ENCODE measurements at regions not wholly inside any gene's neighbourhood (a gene's known extent, or its start where the extent isn't known, plus 50 kb on each side); places are given as distances from the start of the nearest gene placed in this dataset.
"Not testable (repeated sequence)": the region's sequence is repeated elsewhere in the genome, so short reads cannot be mapped to it uniquely, and the experiment has no call there.

DNA sequence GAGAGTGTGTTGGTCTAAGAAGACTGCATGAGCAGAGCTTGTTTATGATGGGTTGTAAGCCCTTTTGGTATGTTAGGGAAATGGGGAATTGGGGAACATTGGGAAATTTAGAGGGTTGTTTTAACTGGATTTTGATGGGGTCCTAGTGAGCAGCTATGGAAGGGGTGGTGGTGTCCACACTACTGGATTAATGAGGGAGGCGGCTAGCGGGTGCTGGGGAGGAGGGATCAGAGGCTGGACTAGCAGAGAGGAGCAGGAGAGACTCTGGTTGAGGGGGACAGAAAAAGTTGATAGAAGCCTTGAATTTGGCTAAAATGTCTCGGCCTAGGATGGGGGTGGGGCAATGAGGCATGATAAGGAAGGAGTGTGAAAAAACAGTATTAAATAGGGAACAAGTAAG, 1369.1 kb downstream of the UQCRFS1 start:
- DNase-seq = no peak

DNA sequence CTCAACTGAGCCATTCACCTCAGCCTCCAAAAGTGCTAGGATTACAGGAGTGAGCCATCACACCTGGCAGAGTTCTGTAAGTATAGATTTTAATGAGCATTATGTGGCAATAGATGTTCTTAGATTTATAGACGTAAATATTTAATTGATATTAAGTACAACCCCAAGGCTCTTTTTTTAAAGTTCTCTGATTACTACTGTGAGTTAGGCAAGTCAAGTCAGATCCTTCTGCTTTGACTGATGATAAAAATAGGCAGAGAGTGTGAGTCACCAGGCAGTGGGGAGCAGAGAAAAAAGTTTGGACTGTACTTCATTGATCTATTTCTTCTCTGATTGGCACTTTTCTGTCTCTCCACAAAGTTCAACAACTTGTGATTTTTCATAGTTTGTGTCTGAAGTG, 1379.9 kb downstream of the UQCRFS1 start:
- DNase-seq = no peak

DNA sequence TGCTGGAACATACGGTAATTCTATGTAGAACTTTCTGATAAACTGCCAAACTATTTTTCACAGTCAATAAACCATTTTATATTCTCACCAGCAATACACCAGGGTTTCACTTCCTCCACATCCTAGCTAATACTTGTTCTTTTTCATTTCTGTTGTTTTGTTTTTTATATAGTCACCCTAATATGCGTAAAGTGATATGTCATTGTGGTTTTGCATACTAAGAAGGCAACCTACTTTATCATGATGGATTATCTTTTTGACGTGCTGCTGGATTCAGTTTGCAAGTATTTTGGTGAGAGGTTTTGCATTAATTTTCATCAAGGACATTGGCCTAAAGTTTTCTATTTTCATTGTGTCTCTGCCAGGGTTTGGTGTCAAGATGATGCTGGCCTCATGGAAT, 1384.1 kb downstream of the UQCRFS1 start:
- no peak for DNase-seq

DNA sequence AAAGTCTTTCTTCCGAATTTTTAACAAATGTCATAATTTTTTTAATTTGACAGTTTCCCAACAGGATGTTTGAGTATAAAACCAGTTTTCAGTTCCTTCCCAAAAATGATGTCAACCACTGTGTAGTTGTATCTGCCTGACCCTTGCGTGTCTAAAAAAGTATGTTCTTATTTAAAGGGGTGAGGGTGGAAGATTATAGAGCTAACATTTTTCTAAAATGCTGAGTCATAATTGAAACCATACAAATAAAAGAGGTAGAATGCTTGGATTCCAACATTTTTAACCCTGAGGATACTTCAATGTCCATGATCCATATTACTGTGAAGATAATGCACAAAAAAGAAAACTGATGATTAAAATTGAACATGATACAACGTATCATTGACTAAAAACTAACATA, 1388.8 kb downstream of the UQCRFS1 start:
- DNase-seq = no peak

DNA sequence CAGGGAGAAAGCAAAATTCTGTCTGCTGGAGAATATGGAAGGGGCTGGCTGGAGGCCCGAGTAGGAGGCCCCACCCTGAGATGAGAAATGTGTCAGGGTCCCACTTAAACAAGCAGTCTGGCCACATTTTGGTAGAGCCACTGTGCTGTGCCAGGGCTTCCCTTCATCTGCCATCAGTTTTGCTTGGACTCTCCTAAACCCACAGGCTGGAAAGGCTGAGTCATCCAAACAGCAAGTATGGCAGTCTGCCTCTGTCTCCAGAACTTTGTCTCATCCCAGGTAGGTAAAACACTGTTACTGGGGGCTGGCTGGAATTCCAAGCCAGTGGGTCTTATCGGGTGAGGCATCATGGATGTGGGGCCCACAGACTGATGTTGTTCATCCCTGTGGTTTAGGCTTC, 1390.6 kb downstream of the UQCRFS1 start:
- DNase-seq = no peak

DNA sequence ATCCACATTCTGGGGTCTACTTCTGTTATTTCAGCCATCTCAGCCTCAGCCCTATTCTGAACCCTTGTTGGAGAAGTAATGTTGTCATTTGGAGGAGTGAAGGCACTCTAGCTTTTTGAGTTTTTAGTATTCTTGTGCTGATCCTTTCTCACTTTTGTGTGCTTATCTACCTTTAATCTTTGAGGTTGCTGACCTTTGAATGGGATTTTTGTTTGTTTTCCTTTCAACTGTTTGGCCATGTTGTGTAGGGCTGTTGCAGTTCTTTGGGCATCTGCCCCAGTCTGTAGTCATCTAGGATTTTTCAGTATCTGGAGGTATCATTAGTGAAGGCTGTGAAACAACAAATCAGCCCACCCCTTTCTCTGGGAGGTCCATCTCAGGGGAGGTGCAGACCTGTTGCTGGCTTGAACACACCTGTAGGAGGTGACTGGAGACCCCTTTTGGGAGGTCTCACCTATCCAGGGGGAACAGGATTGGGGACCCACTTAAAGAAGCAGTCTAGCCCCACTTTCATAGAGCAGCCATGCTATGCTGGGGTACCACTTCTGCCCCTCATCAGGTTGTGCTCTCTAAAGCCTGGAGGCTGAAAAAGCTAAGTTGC, 1391.4 kb downstream of the UQCRFS1 start:
- DNase-seq = no peak

DNA sequence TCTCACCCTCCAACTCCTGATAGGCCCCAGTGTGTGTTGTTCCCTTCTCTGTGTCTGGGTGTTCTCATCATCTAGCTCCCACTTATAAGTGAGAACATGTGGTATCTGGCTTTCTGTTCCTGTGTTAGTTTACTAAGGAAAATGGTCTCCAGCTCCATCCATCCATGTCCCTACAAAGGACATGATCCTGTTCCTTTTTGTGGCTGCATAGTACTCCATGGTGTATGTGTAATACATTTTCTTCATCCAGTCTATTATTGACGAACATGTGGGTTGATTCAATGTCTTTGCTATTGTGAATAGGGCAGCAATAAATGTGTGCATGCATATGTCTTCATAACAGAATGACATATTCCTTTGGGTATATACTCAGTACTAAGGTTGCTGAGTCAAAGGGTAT, 1397.0 kb downstream of the UQCRFS1 start:
- DNase-seq = no peak

DNA sequence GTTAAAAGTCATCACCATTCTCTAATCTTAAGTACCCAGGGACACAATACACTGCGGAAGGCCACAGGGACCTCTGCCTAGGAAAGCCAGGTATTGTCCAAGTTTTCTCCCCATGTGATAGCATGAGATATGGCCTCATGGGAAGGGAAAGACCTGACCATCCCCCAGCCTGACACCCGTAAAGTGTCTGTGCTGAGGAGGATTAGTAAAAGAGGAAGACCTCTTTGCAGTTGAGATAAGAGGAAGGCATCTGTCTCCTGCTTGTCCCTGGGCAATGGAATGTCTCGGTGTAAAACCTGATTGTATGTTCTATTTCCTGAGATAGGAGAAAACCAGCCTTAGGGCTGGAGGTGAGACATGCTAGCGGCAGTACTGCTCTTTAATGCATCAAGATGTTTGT, 1398.1 kb downstream of the UQCRFS1 start:
- DNase-seq = not testable (repeated sequence)

DNA sequence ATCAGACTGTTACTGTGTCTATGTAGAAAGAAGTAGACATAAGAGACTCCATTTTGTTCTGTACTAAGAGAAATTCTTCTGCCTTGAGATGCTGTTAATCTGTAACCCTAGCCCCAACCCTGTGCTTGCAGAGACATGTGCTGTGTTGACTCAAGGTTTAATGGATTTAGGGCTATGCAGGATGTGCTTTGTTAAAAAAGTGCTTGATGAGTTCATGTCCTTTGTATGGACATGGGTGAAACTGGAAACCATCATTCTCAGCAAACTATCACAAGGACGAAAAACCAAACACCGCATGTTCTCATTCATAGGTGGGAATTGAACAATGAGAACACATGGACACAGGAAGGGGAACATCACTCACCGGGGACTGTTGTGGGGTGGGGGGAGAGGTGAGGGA, 1398.7 kb downstream of the UQCRFS1 start:
- not testable (repeated sequence) for DNase-seq

DNA sequence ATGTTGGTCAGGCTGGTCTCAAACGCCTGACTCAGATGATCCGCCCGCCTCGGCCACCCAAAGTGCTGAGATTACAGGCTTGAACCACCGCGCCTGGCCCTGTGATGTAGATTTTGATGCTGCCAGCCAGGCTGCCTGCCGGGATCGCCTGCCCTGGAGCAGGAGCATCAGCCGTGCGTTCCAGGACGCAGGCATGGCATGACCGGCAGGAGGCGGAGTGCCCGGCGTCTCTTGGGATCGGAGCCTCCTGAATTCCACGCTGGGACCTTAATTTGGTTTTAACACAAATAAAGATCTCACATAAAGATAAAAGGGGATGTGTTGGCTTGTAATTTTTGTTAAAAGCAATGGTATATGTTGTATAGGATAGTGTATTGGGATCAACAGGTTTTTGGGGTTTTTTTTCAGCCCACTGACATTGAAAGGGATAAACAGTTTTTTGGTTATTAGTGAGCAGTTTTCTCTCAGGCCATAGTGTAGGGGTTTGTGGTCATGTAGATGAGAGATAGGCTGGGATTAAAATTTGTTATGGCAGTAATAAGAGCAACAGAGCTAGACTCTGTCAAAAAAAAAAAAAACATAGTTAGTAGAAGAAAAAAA, 1406.4 kb downstream of the UQCRFS1 start:
- no peak for DNase-seq

DNA sequence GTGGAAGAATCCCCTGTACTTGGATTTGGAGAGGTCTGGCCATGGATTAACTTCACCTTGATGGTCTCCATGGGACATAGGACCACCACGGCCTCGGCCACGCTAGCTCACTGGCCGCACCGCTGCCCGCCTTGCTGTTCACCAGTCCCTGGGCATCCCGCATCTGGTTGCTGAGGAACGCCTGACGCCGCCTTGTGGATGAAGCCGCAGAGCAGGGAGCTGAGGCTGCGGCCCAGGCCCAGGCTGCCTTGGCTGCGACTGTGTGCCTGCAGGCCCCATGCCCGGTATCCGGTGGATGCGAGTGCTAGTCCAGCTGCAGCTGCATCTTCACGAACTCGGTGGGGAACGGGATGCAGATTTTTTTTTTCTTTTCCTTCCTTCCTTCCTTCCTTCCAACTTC, 1407.1 kb downstream of the UQCRFS1 start:
- no peak for DNase-seq

DNA sequence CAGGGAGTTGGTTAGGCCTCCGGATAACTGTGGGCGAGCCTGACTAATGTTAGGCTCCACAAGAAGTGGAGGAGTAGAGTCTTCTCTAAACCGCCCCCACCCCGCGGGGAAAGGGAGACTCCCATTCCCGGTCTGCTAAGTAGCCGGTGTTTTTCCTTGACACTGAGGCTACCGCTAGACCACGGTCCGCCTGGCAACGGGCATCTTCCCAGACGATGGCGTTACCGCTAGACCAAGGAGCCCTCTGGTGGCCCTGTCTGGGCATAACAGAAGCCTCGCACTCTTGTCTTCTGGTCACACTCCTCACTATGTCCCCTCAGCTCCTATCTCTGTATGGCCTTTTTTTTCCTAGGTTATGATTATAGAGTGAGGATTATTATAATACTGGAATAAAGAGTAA, 1410.7 kb downstream of the UQCRFS1 start:
- DNase-seq = not testable (repeated sequence)

DNA sequence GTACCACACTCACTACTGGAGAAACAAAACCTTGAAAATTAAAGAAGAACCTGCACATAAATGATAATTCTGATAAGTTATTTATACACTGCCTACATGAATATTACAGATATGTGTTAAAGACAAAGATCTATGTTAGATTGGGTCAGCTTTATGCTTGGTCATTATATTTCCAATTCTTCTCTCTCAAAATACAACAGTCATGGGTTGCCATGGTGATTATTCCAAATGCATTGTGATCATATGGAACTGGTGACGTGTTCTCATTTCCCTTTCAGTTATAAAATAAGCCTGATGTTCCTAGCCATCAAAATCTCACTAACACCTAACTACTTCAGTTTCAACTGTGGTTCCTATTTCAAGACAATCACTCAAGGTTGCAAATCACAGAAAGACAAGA, 1416.4 kb downstream of the UQCRFS1 start:
- no peak for DNase-seq

DNA sequence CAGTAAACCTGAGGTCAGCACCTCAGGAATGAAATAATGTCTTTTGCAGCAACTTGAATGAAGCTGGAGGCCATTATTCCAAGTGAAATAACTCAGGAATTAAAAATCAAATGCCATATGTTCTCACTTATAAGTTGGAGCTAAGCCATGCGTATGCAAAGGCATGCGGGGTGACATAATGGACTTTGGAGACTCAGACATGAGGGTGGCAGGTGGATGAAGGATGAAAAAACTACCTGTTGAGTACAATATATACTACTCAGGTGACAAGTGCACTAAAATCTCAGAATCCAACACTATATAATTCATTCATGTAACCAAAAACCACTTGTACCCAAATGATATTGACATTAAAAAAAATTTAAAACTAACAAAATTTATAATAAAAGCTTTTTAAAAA, 1416.9 kb downstream of the UQCRFS1 start:
- DNase-seq = no peak

DNA sequence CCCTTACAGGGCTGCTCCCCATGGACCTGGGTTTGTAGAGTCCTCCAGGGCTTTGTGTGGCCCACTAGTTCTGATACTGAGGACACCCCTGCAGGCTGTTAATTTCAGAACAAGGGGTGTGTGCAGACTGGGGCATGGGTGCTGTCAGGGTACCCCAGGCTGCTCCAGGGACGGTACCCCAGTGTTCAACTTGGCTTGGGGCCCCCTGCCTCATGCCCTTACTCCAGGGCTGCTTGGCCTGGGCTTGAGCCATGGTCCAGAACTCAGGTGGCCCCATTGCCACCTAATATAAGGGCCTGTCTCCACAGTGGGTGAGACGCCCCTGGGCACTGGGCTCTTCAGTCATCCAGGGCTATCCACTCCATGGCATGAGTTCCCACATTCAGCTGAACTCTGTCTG, 1417.6 kb downstream of the UQCRFS1 start:
- DNase-seq = no peak

DNA sequence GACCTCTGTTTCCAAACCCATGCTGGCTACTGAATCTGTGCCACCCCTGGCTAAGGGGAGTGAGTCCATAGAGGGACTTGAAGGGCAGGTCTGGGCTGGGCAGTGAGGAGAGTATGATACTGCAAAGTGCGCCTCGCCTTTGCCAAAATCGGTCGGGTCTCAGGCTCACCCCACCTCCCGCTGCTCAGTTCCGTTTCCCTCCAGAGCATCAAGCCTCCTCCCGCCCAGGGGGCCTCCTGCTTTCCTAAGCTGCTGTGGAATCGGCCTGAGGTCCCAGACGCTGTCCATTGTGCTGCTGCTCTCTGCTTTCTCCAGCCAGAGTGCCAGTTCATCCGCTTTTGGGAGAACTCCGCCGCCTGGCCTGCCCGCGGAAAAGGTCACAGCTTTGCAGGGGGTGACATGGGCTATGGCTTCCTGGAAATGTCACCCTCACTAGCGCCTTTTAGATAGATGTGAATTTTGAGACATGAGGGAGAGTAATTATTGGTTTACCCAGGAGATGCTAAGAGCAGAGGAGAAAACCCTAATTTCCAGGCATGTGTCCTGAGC, 1418.4 kb downstream of the UQCRFS1 start:
- peak in 1 of 2 experiments; percentile 26 for DNase-seq

DNA sequence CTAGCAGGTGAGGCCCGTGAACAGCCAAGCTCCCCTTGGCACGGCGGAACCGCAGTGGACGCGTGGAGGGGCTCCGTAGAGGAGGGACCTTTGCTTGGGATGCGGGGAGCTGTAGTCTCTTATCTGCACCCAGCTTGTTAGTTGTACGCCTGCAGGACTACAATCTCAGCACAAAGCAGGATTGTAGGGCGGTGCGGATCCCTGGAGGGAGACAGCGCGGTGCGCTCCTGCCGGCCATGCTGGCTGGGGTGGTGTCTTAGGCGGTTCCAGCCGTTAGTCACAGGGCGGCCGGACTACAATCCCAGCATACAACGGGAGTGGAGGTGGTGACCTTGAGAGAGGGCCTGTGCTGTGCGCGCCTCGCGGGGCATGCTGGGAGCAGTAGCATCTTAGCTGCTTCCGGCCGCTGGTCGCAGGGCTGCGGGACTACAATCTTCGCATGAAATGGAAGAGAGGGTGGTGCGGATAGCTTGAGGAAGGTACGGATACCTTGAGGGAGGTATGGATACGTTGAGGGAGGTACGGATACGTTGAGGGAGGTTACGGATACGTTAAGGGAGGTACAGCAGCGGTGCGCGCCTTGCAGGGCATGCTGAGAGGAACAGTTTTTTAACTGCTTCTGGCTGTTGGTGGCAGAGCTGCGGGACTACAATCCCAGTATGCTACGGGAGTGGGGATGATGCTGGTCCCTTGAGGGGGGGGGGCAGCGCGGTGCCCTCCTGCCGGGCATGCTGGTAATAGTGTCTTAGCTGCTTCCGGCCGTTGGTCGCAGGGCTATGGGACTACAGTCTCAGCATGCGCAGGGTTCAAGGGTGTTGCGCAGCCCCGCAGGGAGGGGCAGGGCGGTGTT, 1419.1 kb downstream of the UQCRFS1 start:
- DNase-seq = peak; percentile 91 to 93

DNA sequence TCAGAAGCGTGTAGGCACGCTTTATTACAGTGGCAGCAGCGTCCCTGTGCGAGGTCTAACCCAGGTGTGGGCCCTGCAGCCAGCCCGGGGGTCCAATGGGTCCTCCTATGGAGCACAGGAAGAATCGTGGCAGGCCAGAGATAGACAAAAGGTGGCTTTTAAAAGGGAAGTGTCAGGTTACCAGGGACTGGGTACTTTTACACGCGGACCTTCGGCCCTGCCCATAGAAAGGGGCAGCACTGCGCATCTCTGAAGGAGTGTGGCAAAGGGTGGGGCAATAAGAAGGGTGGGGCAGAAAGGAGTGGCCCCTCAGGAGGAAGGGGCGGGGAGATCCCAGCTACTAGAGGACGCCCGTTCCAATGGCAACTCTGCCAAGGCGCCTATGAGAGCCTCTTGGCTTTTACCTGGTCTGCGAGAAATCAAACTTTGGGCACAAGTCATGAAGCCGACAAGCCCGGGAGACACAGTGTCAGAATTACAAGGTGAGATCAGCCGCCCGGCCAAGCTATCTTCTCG, 1419.8 kb downstream of the UQCRFS1 start:
- peak; percentile 84 to 90 for DNase-seq

DNA sequence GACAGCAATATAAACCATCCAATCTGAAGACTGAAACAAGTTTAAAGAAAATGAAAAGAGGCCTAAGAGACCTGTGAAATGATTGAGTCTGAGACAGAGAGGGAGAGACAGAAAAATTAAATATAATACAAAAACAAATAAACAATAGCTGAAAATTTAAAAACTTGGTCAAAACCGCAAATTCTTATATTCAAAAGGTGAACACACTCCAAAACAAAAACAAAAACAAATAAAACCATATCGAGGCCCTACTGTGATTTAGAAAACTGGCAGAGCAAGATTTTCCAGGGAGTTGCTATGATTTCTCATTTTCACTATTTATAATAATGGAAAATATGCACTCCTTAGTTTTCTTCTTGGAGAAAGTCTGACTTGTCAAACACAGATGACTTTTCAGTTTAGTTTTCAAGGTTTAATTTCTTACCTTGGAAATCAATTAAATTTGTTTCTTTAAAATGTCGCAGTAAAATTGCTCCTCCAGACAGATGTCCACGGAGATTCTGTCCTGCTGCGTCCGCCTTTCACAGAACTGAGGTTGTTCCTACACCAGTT, 1420.3 kb downstream of the UQCRFS1 start:
- no peak for DNase-seq

DNA sequence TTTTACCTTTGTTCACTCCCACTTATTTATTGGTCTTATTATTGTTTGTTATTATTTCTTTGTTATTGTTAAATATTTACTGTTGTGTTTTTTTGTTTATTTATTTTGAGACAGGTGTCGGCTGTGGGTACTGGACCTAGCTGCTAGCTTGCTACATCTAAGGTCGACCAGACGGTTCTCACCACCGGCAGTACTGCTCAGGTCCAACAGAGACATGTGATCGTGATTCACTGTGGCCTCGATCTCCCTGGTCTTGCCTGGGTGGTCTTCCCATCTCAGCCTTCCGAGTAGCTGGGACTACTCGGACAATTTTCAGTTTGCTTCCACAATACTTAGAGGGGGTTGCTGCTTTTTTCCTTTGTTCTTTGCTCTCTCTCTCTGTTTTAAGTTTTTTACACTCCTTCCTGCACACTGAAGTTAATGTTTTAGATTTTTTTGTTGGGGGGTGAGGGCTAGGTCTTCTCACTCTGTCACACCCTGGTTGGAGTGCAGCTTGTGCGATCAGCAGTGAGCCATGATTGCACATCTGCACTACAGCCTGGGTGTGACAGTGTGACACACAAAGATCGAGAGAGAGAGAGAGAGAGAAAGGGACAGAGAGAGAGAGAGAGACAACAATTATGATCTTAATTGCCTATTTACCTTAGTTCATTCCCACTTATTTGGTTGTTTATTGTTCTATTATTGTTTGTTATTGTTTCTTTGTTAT, 1432.4 kb downstream of the UQCRFS1 start:
- no peak for DNase-seq

DNA sequence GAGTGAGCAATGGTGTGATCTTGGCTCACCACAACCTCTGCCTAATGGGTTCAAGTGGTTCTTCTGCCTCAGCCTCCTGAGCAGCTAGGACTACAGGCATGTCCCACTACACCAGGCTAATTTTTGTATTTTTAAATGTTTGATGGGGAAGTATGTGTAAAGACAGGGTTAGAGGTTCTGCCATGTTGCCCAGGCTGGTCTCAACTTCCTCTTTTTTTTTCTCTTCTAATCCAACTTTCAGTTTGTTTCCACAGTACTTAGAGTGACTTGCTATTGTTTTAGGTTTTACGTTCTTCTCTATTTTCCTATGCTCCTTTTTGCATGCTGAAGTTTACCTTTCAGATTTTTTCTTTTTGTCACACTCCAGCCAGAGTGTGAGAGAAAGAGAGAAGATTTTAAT, 1433.0 kb downstream of the UQCRFS1 start:
- no peak for DNase-seq

DNA sequence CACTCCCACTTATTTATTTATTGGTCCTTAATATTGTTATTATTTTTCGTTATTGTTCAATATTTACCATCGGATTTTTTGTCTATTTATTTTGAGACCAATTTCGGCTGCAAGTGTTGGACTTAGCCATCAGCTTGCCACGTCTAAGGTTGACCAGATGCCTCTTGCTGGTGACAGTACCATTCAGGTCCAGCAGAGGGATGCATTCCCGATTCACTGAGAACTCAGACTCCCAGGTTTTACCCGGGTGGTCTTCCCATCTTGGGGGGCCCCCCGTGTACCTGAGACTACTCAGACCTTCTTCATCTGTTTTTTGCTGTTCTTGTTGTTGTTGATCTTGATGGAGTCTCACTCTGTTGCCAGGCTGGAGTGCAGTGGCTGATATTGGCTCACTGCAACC, 1435.2 kb downstream of the UQCRFS1 start:
- no peak for DNase-seq

DNA sequence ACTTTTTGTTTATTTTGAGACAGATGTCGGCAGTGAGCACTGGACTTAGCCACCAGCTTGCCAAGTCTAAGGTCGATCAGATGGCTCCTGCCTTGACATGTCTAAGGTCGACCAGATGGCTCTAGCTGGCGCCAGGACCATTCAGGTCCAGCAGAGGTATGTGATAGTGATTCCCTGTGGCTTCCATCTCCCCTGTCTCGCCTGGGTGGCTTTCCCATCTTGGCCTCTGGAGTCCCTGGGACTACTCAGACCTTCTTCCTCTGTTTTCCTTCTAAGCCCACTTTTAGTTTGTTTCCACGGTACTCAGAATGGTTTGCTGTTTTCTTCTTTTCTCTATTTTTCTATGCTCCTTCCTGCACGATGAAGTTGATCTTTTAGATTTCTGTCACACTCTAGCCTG, 1435.7 kb downstream of the UQCRFS1 start:
- DNase-seq = no peak

Measured in NCI-H2081 (cell line).